ENCODE measurements at regions not wholly inside any gene's neighbourhood (a gene's known extent, or its start where the extent isn't known, plus 50 kb on each side); places are given as distances from the start of the nearest gene placed in this dataset.

DNA sequence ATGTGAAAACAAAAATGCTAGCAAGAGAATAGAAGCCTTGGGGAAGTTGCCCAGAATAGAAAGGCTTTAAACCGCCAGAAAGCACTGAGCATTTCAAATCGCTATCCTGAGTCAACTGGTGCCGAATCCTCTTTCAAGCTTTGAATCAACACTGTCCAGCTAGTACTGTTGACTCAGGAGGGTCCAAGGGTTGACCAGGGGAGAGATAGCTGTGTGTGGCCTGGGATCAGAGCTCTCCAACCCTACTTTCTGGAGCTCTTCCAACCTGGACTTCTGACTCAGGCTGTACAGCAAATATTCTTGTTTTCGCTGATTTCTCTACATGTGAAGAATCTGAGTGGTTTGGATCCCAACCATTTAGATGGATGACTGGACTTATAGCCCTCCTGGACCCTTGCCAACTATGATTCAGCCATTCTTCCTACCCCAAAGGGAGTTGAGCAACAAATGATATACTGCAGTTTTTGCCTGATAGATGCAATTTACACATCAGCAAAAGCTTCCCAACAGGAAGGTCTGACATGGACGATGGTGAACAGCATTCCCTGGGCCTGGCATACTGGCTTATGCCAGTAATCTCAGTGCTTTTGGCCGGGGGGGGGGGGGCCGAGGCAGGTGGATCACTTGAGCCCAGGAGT lies 154.0 kb upstream of the SDK2 start:
- H3K36me3 Mint-ChIP-seq = no peaks in the 10 kb centered on the region
- no peak overlapping the region for H3K4me3 Mint-ChIP-seq
- no peak overlapping the region for H3K27ac Mint-ChIP-seq
- ATAC-seq = no peak
- H3K4me1 Mint-ChIP-seq = no peaks in the 10 kb centered on the region
- peaks cover 10% of the 10 kb centered on the region for H3K9me3 Mint-ChIP-seq
- H3K27me3 Mint-ChIP-seq = peaks cover 62% of the 10 kb centered on the region

DNA sequence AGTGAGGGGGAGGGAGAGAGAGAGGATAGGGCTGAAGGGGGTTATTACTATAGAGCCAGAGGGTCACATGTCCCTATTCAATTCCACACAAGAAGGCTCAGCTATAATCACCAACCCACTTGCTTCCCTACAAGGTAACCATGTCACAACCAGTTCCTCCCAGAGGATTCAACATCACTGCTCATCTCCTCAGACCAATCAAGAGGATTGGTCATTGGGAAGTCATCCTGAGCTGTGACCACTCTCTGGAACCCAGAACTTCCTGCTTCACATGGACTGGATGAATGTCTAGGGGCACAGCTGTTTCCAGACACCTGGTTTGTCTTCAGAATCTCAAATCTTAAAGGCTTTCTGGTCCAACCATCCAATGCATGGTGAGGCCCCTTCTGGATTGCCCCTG lies 154.9 kb upstream of the SDK2 start:
- no peak overlapping the region for H3K27ac Mint-ChIP-seq
- no peaks in the 10 kb centered on the region for H3K36me3 Mint-ChIP-seq
- no peak for ATAC-seq
- H3K9me3 Mint-ChIP-seq = peaks cover 11% of the 10 kb centered on the region
- H3K4me1 Mint-ChIP-seq = no peaks in the 10 kb centered on the region
- H3K27me3 Mint-ChIP-seq = peaks cover 70% of the 10 kb centered on the region
- no peak overlapping the region for H3K4me3 Mint-ChIP-seq

DNA sequence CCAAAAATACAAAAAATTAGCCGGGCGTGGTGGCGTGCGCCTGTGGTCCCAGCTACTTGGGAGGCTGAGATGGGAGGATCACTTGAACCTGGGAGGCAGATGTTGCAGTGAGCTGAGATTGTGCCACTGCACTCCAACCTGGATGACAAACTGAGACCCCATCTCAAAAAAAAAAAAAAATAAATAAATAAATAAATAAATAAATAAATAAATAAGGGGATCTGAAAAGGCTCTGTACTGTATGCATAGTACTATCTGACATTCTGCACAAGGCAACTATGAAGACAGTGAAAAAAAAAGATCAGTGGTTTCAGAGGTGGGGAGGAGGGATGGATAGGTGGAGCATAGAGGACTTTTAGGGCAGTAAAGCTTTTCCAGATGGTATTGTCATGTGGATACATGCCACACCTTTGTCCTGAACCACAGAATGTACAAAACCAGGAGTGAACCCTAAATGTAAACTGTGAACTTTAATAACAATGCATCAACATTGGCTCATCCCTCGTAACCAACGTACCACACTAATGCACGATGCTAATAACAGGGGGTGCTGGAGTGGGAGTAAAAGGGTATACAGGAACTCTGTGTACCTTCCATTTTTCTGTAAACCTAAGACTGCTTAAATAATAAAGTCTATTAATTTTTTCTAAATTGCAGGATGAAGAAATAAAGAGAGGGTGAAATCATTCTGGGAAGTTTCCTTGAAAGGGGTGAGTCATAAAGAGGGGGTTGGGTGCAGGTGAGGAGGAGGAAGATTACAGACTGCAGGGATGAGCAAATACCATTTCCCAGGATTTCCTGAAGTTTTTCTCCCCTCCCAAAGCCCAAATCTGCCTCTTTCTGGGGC lies 155.8 kb upstream of the SDK2 start:
- peaks cover 74% of the 10 kb centered on the region for H3K27me3 Mint-ChIP-seq
- ATAC-seq = no peak
- H3K4me1 Mint-ChIP-seq = no peaks in the 10 kb centered on the region
- peaks cover 11% of the 10 kb centered on the region for H3K9me3 Mint-ChIP-seq
- no peak overlapping the region for H3K27ac Mint-ChIP-seq
- H3K4me3 Mint-ChIP-seq = no peak overlapping the region
- no peaks in the 10 kb centered on the region for H3K36me3 Mint-ChIP-seq

DNA sequence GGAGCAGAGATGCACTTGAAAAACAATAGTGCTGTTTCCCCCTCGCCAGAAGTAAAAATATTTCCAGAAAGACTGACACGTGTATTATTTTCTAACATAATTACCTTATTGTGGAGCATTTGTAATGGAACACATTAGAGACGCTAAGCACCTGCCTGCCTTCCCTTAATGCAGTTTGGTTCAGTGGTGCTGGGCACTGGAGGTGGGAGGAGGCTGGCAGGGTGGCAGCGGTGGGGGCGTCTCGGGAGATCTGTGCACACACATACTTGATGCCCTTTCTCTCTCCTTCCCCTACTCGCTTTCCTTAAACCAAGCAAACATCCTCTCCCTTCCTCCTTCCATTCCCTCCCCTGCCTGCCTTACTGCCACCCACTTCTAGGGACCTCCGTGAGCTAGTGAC lies 156.6 kb upstream of the SDK2 start:
- no peak for ATAC-seq
- peaks cover 83% of the 10 kb centered on the region for H3K27me3 Mint-ChIP-seq
- H3K9me3 Mint-ChIP-seq = peaks cover 15% of the 10 kb centered on the region
- H3K27ac Mint-ChIP-seq = no peak overlapping the region
- H3K4me1 Mint-ChIP-seq = no peaks in the 10 kb centered on the region
- H3K4me3 Mint-ChIP-seq = no peak overlapping the region
- H3K36me3 Mint-ChIP-seq = no peaks in the 10 kb centered on the region

DNA sequence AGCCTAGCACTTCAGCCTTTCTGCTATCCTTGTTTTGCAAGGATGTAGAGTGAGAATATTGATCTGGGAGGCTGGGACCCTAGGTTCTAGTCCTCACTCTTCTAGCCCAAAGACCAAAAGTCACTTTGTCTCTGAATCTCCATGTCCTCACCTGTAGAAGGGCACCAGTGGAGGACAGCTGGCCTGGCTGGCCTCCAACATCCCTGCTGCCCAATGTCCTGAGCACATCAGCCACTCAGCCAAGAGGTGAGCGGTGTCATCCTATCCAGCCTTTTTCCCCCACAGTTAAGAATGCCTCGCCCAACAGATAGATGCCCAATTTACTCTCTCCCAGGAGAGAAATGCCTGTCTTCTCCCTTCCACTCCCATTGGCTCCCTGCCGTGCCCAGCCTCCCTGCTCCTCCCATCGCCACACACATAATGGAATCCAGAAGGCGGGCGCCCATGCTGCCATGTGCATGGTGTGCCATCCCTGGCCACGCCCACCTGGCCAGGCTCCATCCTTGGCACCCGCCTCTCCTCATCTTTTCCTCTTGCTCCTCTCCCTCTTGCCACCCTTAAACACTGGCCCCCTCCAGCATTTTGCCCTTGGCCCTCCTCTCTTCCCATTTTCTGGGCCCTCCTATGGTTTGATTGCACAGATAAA lies 157.3 kb upstream of the SDK2 start:
- Mint-ChIP-seq H3K4me1 (no peaks in the 10 kb centered on the region), H3K9me3 (peaks cover 15% of the 10 kb centered on the region), H3K4me3 (no peak overlapping the region), H3K27me3 (peaks cover 84% of the 10 kb centered on the region), H3K36me3 (no peaks in the 10 kb centered on the region), H3K27ac (no peak overlapping the region)
- no peak for ATAC-seq

DNA sequence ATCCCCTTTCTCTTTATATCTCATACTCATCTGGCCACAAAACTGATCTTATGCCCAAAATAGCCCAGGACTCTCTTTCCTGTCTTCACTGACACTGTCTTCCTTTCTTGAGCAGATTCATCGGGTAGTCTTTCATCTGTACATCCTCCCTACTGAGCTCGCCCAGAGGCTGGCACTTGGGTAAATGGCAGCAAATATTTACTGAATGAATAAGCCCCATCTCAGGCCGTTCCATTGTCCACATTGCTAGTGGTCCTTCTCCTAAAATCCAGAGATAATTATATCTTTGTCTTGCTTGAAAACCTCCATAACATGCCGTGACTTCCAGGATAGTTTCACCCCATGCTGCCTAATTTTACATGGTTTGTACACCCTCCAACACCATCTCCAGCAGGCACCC lies 158.1 kb upstream of the SDK2 start:
- Mint-ChIP-seq H3K9me3 (peaks cover 15% of the 10 kb centered on the region), H3K27ac (no peak overlapping the region), H3K4me1 (no peaks in the 10 kb centered on the region), H3K4me3 (no peak overlapping the region), H3K27me3 (peaks cover 85% of the 10 kb centered on the region), H3K36me3 (no peaks in the 10 kb centered on the region)
- ATAC-seq = no peak

DNA sequence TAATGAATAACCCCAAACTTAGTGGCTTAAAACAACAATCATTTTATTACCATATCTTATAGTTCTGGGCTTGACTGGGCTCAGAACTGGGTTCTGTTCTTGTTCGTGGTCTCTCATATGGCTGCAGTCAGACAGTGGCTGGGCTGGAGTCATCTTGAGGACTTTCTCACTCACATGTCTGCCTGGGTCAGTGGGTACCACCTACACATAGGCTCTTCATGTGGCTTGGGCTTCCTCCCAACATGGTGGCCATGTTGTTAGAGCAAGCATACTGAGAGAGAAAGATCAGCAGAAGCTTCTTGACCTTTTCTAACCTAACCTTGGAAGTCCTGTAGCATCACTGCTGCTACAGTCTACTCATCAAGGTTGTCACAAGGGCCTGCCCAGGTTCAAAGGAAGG lies 158.6 kb upstream of the SDK2 start:
- Mint-ChIP-seq H3K4me1 (no peaks in the 10 kb centered on the region), H3K9me3 (peaks cover 15% of the 10 kb centered on the region), H3K27ac (no peak overlapping the region), H3K36me3 (no peaks in the 10 kb centered on the region), H3K27me3 (peaks cover 90% of the 10 kb centered on the region), H3K4me3 (no peak overlapping the region)
- ATAC-seq = no peak

DNA sequence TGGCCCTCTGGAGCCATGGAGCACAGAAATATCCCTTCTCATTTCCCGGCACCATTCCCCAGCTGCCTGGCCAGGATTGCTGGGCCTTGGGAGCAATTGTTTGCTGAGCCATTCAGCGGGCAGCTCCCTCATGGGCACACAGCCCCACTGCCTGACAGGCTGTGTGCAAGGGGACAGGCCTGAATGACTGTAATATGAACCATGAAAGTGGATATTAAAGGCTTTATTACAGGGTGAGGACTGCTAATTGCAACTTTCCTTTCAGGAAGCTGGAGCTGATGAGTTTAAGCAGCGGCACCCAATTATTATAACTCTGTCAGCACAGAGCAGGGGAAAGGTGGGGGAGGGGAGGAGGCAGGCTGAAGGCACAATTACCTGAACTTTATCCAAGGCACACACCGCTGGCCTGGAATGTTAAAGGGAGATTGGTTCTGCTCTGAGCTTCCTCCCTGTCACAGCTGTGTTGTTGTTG lies 159.8 kb upstream of the SDK2 start:
- H3K27me3 Mint-ChIP-seq = peaks cover 87% of the 10 kb centered on the region
- H3K9me3 Mint-ChIP-seq = peaks cover 15% of the 10 kb centered on the region
- no peak overlapping the region for H3K27ac Mint-ChIP-seq
- no peaks in the 10 kb centered on the region for H3K36me3 Mint-ChIP-seq
- no peak overlapping the region for H3K4me3 Mint-ChIP-seq
- no peaks in the 10 kb centered on the region for H3K4me1 Mint-ChIP-seq
- no peak for ATAC-seq

DNA sequence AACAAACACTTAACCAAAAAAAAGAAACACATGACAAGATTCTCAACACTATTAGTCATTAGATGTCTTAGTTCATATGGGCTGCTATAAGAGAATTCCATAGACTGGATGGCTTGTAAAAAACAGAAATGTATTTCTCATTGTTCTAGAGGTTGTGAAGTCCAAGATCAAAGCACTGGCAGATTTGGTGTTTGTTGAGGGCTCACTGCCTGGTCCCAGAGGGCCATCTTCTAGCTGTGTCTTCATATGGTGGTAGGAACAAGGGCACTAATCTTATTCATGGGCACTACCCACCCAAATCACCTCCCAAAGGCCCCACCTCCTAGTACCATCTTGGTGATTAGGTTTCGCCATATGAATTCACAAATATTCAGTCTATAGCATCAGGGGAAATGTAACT lies 162.5 kb upstream of the SDK2 start:
- ATAC-seq = no peak
- Mint-ChIP-seq H3K36me3 (no peaks in the 10 kb centered on the region), H3K4me1 (no peaks in the 10 kb centered on the region), H3K9me3 (peaks cover 15% of the 10 kb centered on the region), H3K27me3 (peaks cover 60% of the 10 kb centered on the region), H3K4me3 (no peak overlapping the region), H3K27ac (no peak overlapping the region)

DNA sequence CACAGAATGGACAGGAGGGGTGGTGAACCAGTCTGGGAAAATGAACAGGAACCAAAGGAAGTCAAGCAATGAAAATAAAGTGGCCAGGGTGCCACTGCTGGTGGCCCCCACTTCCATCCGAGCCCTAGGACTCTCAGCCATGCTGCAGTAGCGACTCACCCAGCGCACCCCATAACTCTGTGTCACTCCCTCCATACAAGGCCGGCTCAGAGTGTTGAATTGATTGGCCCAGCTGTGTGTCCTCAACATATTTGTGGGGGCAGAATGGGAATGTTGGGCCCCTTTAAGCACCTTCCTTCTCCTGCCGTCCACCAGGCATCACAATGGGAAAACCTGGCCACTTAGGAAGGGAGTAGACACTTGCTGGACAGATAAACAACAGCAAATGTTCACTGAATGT lies 169.0 kb upstream of the SDK2 start:
- H3K4me1 Mint-ChIP-seq = no peaks in the 10 kb centered on the region
- no peaks in the 10 kb centered on the region for H3K36me3 Mint-ChIP-seq
- H3K27ac Mint-ChIP-seq = no peak overlapping the region
- no peak overlapping the region for H3K4me3 Mint-ChIP-seq
- H3K27me3 Mint-ChIP-seq = peaks cover 13% of the 10 kb centered on the region
- ATAC-seq = no peak
- H3K9me3 Mint-ChIP-seq = no peaks in the 10 kb centered on the region

DNA sequence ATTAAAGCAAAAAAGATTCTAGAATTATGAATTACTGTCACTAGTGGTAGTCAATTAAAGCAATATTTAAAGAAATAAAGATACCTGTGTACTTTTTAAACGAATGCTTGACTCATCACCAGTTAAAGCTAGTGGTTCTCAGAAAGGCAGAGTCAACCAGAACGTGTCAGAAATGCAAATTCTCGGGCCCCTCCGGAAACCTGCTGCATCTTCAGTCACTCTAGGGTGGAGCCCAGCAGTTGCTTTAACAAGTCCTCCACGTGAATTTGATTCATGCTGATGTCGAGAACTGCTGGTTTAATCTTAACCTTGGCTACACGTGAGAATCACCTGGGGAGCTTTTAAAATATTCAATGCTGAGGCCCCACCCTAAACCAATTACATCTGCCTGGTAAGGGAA lies 169.8 kb upstream of the SDK2 start:
- no peak overlapping the region for H3K27ac Mint-ChIP-seq
- H3K36me3 Mint-ChIP-seq = no peaks in the 10 kb centered on the region
- peaks cover 9% of the 10 kb centered on the region for H3K27me3 Mint-ChIP-seq
- no peak overlapping the region for H3K4me3 Mint-ChIP-seq
- H3K4me1 Mint-ChIP-seq = no peaks in the 10 kb centered on the region
- no peak for ATAC-seq
- peaks cover 5% of the 10 kb centered on the region for H3K9me3 Mint-ChIP-seq

DNA sequence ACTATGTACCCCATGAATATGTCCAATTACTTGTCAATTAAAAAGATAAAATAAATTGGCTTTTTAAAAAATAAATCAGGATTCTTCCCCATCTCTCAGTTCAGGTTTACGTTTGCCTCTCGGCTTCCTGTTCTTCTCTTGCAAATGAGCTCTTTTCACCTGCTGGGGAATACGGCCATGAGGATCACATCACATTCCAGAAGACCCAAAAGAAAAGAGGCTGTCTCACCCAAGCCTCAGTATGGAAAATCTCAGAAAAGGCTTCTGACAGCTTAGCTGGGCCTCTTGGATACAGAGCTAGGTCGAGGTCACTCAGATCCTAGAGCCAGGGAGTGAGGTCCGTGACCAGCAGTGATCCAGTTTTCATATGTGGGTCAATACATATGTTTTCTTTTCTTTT lies 171.2 kb upstream of the SDK2 start:
- Mint-ChIP-seq H3K36me3 (no peaks in the 10 kb centered on the region), H3K4me3 (no peak overlapping the region), H3K27ac (no peak overlapping the region), H3K27me3 (peaks cover 9% of the 10 kb centered on the region), H3K9me3 (peaks cover 5% of the 10 kb centered on the region), H3K4me1 (no peaks in the 10 kb centered on the region)
- ATAC-seq = no peak

DNA sequence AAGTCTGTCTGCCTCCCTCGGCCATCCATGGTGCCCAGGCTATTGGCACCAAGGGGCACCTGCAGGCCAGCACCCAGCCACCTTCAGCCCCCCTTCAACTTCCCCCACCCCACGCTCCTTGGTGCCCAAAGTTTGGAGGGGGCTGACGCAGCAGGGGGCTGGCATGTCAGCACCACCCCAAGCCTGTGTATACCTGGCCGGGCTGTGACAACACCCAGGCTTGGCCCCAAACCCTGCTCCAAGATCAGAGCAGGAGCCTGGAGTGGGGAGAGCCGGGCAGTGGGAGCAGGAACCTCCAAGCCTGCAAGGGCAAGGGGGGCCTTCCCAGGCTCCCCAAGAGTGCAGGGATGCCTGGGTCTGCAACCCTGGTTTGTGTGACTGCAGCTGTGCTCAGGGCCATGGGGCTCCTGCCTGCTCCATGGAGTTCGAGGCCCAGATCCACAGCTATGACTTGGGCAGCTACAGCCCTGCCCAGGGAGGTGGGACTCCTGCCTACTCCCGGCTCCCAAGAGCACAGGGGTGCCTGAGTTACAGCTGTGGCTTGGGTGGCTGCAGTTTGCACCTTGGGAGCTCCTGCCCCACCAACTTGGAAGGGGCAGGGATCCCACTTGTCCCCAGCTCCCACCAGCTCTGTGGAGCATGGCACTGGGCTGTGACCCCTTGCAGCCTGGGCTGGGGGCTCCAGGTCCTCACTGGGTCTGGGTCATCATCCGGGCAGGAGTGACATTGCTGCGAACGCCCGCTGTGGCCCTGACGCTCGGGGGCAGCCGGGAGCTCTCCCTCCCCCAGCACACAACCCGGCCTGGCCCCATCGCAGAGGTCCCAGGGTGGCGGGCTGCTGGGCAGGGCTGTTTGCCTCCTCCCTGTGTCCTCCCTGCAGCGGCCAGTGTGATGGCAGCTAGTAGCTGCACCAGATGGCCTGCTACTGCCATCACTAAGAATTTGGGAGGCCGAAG lies 175.5 kb upstream of the SDK2 start:
- H3K36me3 Mint-ChIP-seq = no peaks in the 10 kb centered on the region
- H3K9me3 Mint-ChIP-seq = peaks cover 5% of the 10 kb centered on the region
- peaks cover 25% of the 10 kb centered on the region for H3K27me3 Mint-ChIP-seq
- H3K27ac Mint-ChIP-seq = no peak overlapping the region
- H3K4me3 Mint-ChIP-seq = no peak overlapping the region
- no peak for ATAC-seq
- H3K4me1 Mint-ChIP-seq = no peaks in the 10 kb centered on the region

DNA sequence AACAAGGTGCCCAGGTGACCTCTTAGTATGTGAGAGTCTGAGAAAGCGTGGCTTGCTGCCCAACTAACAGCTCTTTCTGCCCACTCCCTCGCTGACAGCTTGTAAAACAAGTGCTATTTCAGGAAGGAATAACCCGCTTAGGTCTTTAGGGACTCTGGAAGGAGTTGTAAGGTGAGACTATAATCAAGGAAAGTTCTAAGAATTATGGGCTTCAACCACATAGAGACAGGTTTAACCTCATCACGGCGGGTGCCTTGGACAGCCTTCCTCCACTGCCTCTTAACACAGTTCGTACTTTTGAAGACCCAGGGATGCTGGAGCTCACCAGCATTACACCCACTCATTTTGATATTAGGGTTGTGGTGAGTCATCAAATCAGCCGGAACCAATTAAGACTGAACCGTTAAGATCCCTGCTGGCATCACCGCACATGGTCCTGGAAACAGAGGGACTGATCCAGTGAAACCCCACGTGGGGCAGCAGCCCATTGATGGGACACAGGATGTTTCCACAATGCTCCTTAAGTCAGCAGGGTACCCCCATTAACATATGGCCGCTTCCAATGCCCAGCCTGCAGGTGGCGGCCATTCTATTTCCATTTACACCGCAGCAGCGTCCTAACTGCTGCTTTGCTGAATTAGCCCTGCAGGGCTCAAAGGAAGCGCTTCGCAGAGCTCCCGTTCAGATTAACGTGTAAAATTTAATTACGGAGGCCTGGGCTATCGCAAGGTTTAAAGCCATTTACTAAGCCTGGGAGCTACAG lies 176.6 kb upstream of the SDK2 start:
- ATAC-seq = no peak

More for the DNA sequence above, 176.6 kb upstream of the SDK2 start:
- H3K36me3 Mint-ChIP-seq = no peaks in the 10 kb centered on the region
- no peak overlapping the region for H3K4me3 Mint-ChIP-seq
- peaks cover 5% of the 10 kb centered on the region for H3K9me3 Mint-ChIP-seq
- peaks cover 37% of the 10 kb centered on the region for H3K27me3 Mint-ChIP-seq
- no peaks in the 10 kb centered on the region for H3K4me1 Mint-ChIP-seq
- no peak overlapping the region for H3K27ac Mint-ChIP-seq
